Dendritic cell treated with granulocyte-macrophage colony-stimulating factor and Interleukin-4, amounts not matched to agents 40 ng/mL and 50 ng/mL, for 4 days (primary cell): ENCODE measurements at regions not wholly inside any gene's neighbourhood (a gene's known extent, or its start where the extent isn't known, plus 50 kb on each side); places are given as distances from the start of the nearest gene placed in this dataset.

ENCODE experiments used
- H3K27ac Mint-ChIP-seq: one replicate; pipeline ENCODE4 v1.8.0; 2022; ENCODE audit warnings: mild to moderate bottlenecking, mixed read lengths
- H3K27me3 Mint-ChIP-seq: one replicate; pipeline ENCODE4 v1.8.0; 2022; ENCODE audit warnings: mild to moderate bottlenecking, mixed read lengths
- H3K36me3 Mint-ChIP-seq: one replicate; pipeline ENCODE4 v1.8.0; 2022; ENCODE audit warnings: low read depth, mixed read lengths
- H3K4me1 Mint-ChIP-seq: one replicate; pipeline ENCODE4 v1.8.0; 2022; ENCODE audit warnings: low read depth, mixed read lengths
- H3K4me3 Mint-ChIP-seq: one replicate; pipeline ENCODE4 v1.8.0; 2022; ENCODE audit warnings: mild to moderate bottlenecking, moderate library complexity, mixed read lengths
- H3K9me3 Mint-ChIP-seq: one replicate; pipeline ENCODE4 v1.8.0; 2022; ENCODE audit warnings: mixed read lengths
- intact Hi-C: fragments of 100-400 bp; cut with micrococcal nuclease; formaldehyde crosslinking; loops from one replicate; pipeline ENCODE4 v1.15.0; 2022

GRCh38 chr13:95380468-95381211, 79.4 kb upstream of the ABCC4 start:
- Mint-ChIP-seq H3K36me3 (no peaks in the 10 kb centered on the region), H3K9me3 (no peaks in the 10 kb centered on the region), H3K4me1 (peaks cover 19% of the 10 kb centered on the region), H3K4me3 (no peak overlapping the region), H3K27ac (peak overlapping the region; percentile 43), H3K27me3 (peaks cover 2% of the 10 kb centered on the region)
- intact Hi-C loops = loop anchor here (1.0 to 5.0 kb wide), 3 partner anchors 78 to 191 kb away; partner anchors contain the start of gene ABCC4

GRCh38 chr13:95381212-95381527, 79.9 kb upstream of the ABCC4 start:
- Mint-ChIP-seq H3K27ac (peak overlapping the region; percentile 43), H3K9me3 (no peaks in the 10 kb centered on the region), H3K4me3 (no peak overlapping the region), H3K4me1 (peaks cover 25% of the 10 kb centered on the region), H3K36me3 (no peaks in the 10 kb centered on the region), H3K27me3 (peaks cover 2% of the 10 kb centered on the region)
- intact Hi-C loops = loop anchor here (5.0 kb wide), 2 partner anchors 79 to 94 kb away; partner anchors contain the start of gene ABCC4

- intact Hi-C loops = loop anchor here (5.0 kb wide), 2 partner anchors 80 to 95 kb away; partner anchors contain the start of gene ABCC4
- Mint-ChIP-seq H3K9me3 (no peaks in the 10 kb centered on the region), H3K27me3 (peaks cover 2% of the 10 kb centered on the region), H3K4me3 (no peak overlapping the region), H3K4me1 (peaks cover 33% of the 10 kb centered on the region), H3K27ac (no peak overlapping the region), H3K36me3 (no peaks in the 10 kb centered on the region)
These were observed 81.2 kb upstream of the ABCC4 start for GRCh38 chr13:95382411-95382810.

GRCh38 chr13:95382916-95383315, 81.7 kb upstream of the ABCC4 start:
- Mint-ChIP-seq H3K4me1 (peaks cover 35% of the 10 kb centered on the region), H3K9me3 (no peaks in the 10 kb centered on the region), H3K27ac (no peak overlapping the region), H3K4me3 (no peak overlapping the region), H3K27me3 (peaks cover 2% of the 10 kb centered on the region), H3K36me3 (no peaks in the 10 kb centered on the region)
- intact Hi-C loops = loop anchor here (5.0 kb wide), 2 partner anchors 81 to 96 kb away; partner anchors contain the start of gene ABCC4

- H3K9me3 Mint-ChIP-seq = no peaks in the 10 kb centered on the region
- peaks cover 2% of the 10 kb centered on the region for H3K27me3 Mint-ChIP-seq
These were observed 84.1 kb upstream of the ABCC4 start for GRCh38 chr13:95385373-95385772.

GRCh38 chr13:95385798-95386197, 84.5 kb upstream of the ABCC4 start:
- intact Hi-C loops = no loop called here
- no peaks in the 10 kb centered on the region for H3K9me3 Mint-ChIP-seq
- no peaks in the 10 kb centered on the region for H3K36me3 Mint-ChIP-seq
- peak overlapping the region; percentile 52 for H3K27ac Mint-ChIP-seq
- H3K4me3 Mint-ChIP-seq = no peak overlapping the region
- H3K27me3 Mint-ChIP-seq = peaks cover 3% of the 10 kb centered on the region
- H3K4me1 Mint-ChIP-seq = peaks cover 44% of the 10 kb centered on the region

More at GRCh38 chr13:95385373-95385772, 84.1 kb upstream of the ABCC4 start:
- no peak overlapping the region for H3K4me3 Mint-ChIP-seq
- peaks cover 47% of the 10 kb centered on the region for H3K4me1 Mint-ChIP-seq
- peak overlapping the region; percentile 31 for H3K27ac Mint-ChIP-seq
- H3K36me3 Mint-ChIP-seq = no peaks in the 10 kb centered on the region
- intact Hi-C loops = no loop called here

GRCh38 chr13:95386370-95386769, 85.1 kb upstream of the ABCC4 start:
- Mint-ChIP-seq H3K4me1 (peaks cover 45% of the 10 kb centered on the region), H3K27ac (peak overlapping the region; percentile 52), H3K36me3 (no peaks in the 10 kb centered on the region), H3K27me3 (peaks cover 4% of the 10 kb centered on the region), H3K9me3 (no peaks in the 10 kb centered on the region), H3K4me3 (no peak overlapping the region)
- intact Hi-C loops = no loop called here

- H3K4me3 Mint-ChIP-seq = no peak overlapping the region
- H3K27me3 Mint-ChIP-seq = peaks cover 4% of the 10 kb centered on the region
- H3K27ac Mint-ChIP-seq = peak overlapping the region; percentile 5
- peaks cover 48% of the 10 kb centered on the region for H3K4me1 Mint-ChIP-seq
- no peaks in the 10 kb centered on the region for H3K36me3 Mint-ChIP-seq
- intact Hi-C loops = no loop called here
- no peaks in the 10 kb centered on the region for H3K9me3 Mint-ChIP-seq
These were observed 86.5 kb upstream of the ABCC4 start for GRCh38 chr13:95387733-95388207.

GRCh38 chr13:95388420-95389079, 87.3 kb upstream of the ABCC4 start:
- H3K27ac Mint-ChIP-seq = peak overlapping the region; percentile 5
- intact Hi-C loops = no loop called here
- H3K9me3 Mint-ChIP-seq = no peaks in the 10 kb centered on the region
- no peak overlapping the region for H3K4me3 Mint-ChIP-seq
- H3K36me3 Mint-ChIP-seq = no peaks in the 10 kb centered on the region
- peaks cover 2% of the 10 kb centered on the region for H3K27me3 Mint-ChIP-seq
- peaks cover 48% of the 10 kb centered on the region for H3K4me1 Mint-ChIP-seq

- intact Hi-C loops = no loop called here
- Mint-ChIP-seq H3K4me1 (peaks cover 34% of the 10 kb centered on the region), H3K9me3 (no peaks in the 10 kb centered on the region), H3K4me3 (no peak overlapping the region), H3K27ac (no peak overlapping the region), H3K27me3 (peaks cover 2% of the 10 kb centered on the region), H3K36me3 (no peaks in the 10 kb centered on the region)
These were observed 90.1 kb upstream of the ABCC4 start for GRCh38 chr13:95391362-95391761.

GRCh38 chr13:95391785-95392184, 90.5 kb upstream of the ABCC4 start:
- H3K27me3 Mint-ChIP-seq = peaks cover 2% of the 10 kb centered on the region
- H3K27ac Mint-ChIP-seq = no peak overlapping the region
- no peak overlapping the region for H3K4me3 Mint-ChIP-seq
- H3K36me3 Mint-ChIP-seq = no peaks in the 10 kb centered on the region
- H3K9me3 Mint-ChIP-seq = no peaks in the 10 kb centered on the region
- peaks cover 30% of the 10 kb centered on the region for H3K4me1 Mint-ChIP-seq
- intact Hi-C loops = no loop called here

GRCh38 chr13:95392597-95392996, 91.3 kb upstream of the ABCC4 start:
- H3K9me3 Mint-ChIP-seq = no peaks in the 10 kb centered on the region
- H3K4me1 Mint-ChIP-seq = peaks cover 28% of the 10 kb centered on the region
- intact Hi-C loops = no loop called here
- no peak overlapping the region for H3K4me3 Mint-ChIP-seq
- H3K27me3 Mint-ChIP-seq = peaks cover 2% of the 10 kb centered on the region
- H3K27ac Mint-ChIP-seq = no peak overlapping the region
- H3K36me3 Mint-ChIP-seq = no peaks in the 10 kb centered on the region

GRCh38 chr13:95403349-95404140, 102.3 kb upstream of the ABCC4 start:
- Mint-ChIP-seq H3K36me3 (no peaks in the 10 kb centered on the region), H3K27ac (no peak overlapping the region), H3K4me3 (peak overlapping the region; percentile 58), H3K27me3 (peaks cover 17% of the 10 kb centered on the region), H3K9me3 (no peaks in the 10 kb centered on the region), H3K4me1 (peaks cover 19% of the 10 kb centered on the region)
- intact Hi-C loops = loop anchor here (1.0 to 10.0 kb wide), 5 partner anchors 74 to 728 kb away; no protein-coding TSS in a partner anchor
